Colonic mucosa (tissue), 4 donors: ENCODE measurements at regions not wholly inside any gene's neighbourhood (a gene's known extent, or its start where the extent isn't known, plus 50 kb on each side); places are given as distances from the start of the nearest gene placed in this dataset.

Experiments used
- DNase-seq: peaks from one replicate; pipeline ENCODE4 v3.0.0-alpha.2; 2020
- H3K27ac ChIP-seq: fragments of 200-600 bp; one replicate; pipeline ENCODE4 v1.8.0; 2021
- H3K27me3 ChIP-seq: fragments of 200-600 bp; one replicate; pipeline ENCODE4 v1.8.0; 2021
- H3K36me3 ChIP-seq: fragments of 200-600 bp; one replicate; pipeline ENCODE4 v1.8.0; 2021
- H3K4me1 ChIP-seq: fragments of 200-600 bp; one replicate; pipeline ENCODE4 v1.8.0; 2021; ENCODE audit warnings: mild to moderate bottlenecking
- H3K4me3 ChIP-seq: fragments of 200-600 bp; one replicate; pipeline ENCODE4 v1.8.0; 2021
- H3K9ac ChIP-seq, 2 donors: one replicate each; pipeline ENCODE4 v1.7.0; 2013; ENCODE audit warnings: control low read depth in 2 of 2, low read depth in 2 of 2, low read length in 2 of 2
- H3K9me3 ChIP-seq: fragments of 200-600 bp; one replicate; pipeline ENCODE4 v1.8.0; 2021
- CTCF ChIP-seq: fragments of 200-600 bp; IDR thresholded peaks from one replicate; pipeline ENCODE4 v1.8.0; 2022; ENCODE audit warnings: antibody characterized with exemption, mild to moderate bottlenecking
- intact Hi-C: fragments of 100-400 bp; cut with DNase I; formaldehyde crosslinking; loops from one replicate; pipeline ENCODE4 v1.14.1; 2022
- donor health status: healthy.
- donor health status: DM: no; HTN: no; CAD: no.
- donor health status: DM: no; HTN: no; CAD: no.

GRCh38 chr10:78852466-78853240, 216.1 kb upstream of the ZMIZ1 start:
- H3K36me3 ChIP-seq, result no peaks in the 10 kb centered on the region
- intact Hi-C loops, result loop anchor here (5.0 kb wide), 1 partner anchor 345 kb away; no protein-coding TSS in a partner anchor
- no peaks in the 10 kb centered on the region for H3K9me3 ChIP-seq
- no peaks in the 10 kb centered on the region for H3K4me1 ChIP-seq
- no peak overlapping the region for H3K27ac ChIP-seq
- no peak overlapping the region for H3K9ac ChIP-seq
- DNase-seq, result peak; percentile 42
- peak; percentile 28 for TF ChIP-seq CTCF
- no peak overlapping the region for H3K4me3 ChIP-seq
- no peaks in the 10 kb centered on the region for H3K27me3 ChIP-seq

- intact Hi-C loops, result loop anchor here (5.0 kb wide), 1 partner anchor 343 kb away; no protein-coding TSS in a partner anchor
- H3K4me1 ChIP-seq, result no peaks in the 10 kb centered on the region
- no peak for TF ChIP-seq CTCF
Observed at GRCh38 chr10:78853864-78854263, 214.9 kb upstream of the ZMIZ1 start.

GRCh38 chr10:78856421-78856820, 212.3 kb upstream of the ZMIZ1 start:
- no peak overlapping the region for H3K4me3 ChIP-seq
- no peak for TF ChIP-seq CTCF
- H3K27me3 ChIP-seq, result no peaks in the 10 kb centered on the region
- intact Hi-C loops, result no loop called here
- no peak overlapping the region for H3K27ac ChIP-seq
- peak overlapping the region in 1 of 2 donors; percentile 12 for H3K9ac ChIP-seq
- peak; percentile 47 for DNase-seq
- H3K9me3 ChIP-seq, result no peaks in the 10 kb centered on the region
- H3K4me1 ChIP-seq, result no peaks in the 10 kb centered on the region
- H3K36me3 ChIP-seq, result no peaks in the 10 kb centered on the region

More at GRCh38 chr10:78853864-78854263, 214.9 kb upstream of the ZMIZ1 start:
- no peak for DNase-seq
- no peak overlapping the region for H3K4me3 ChIP-seq
- no peaks in the 10 kb centered on the region for H3K36me3 ChIP-seq
- no peaks in the 10 kb centered on the region for H3K27me3 ChIP-seq
- no peak overlapping the region for H3K27ac ChIP-seq
- no peaks in the 10 kb centered on the region for H3K9me3 ChIP-seq
- H3K9ac ChIP-seq, result no peak overlapping the region

GRCh38 chr10:78857193-78857592, 211.6 kb upstream of the ZMIZ1 start:
- no peaks in the 10 kb centered on the region for H3K9me3 ChIP-seq
- H3K36me3 ChIP-seq, result no peaks in the 10 kb centered on the region
- no peaks in the 10 kb centered on the region for H3K4me1 ChIP-seq
- intact Hi-C loops, result no loop called here
- H3K9ac ChIP-seq, result no peak overlapping the region
- no peaks in the 10 kb centered on the region for H3K27me3 ChIP-seq
- H3K4me3 ChIP-seq, result no peak overlapping the region
- no peak for TF ChIP-seq CTCF
- H3K27ac ChIP-seq, result no peak overlapping the region
- no peak for DNase-seq

- Histone ChIP-seq H3K27ac (no peak overlapping the region), H3K27me3 (no peaks in the 10 kb centered on the region), H3K9ac (no peak overlapping the region), H3K9me3 (no peaks in the 10 kb centered on the region), H3K4me3 (no peak overlapping the region), H3K36me3 (no peaks in the 10 kb centered on the region), H3K4me1 (no peaks in the 10 kb centered on the region)
- DNase-seq, result peak; percentile 5
- no peak for TF ChIP-seq CTCF
- intact Hi-C loops, result no loop called here
Observed at GRCh38 chr10:78859266-78859665, 209.5 kb upstream of the ZMIZ1 start.
